ENCODE measurements at regions not wholly inside any gene's neighbourhood (a gene's known extent, or its start where the extent isn't known, plus 50 kb on each side); places are given as distances from the start of the nearest gene placed in this dataset.

DNA sequence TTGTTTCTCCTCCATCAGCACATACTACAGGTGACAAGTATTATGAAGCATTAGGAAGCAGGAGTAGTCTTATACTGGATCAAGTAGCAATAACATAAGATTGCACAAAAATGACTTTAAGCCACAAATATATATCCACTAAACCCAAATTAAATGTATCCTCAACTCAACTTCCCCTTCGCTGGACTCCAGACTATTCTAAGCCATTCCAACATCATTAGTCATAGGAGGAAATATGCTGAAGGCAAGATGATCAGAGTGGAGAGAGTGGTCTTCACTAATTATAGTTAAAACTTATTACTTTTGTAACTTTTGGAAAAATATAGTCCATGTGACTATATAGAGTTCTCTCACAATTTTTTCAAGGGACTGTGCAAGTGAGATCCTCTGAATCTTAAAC is 390.7 kb upstream of the ZP4 start:
- no peak overlapping the region for H3K4me3 ChIP-seq (ENCODE audit: low read depth, low read length)
- DNase-seq (ENCODE audit: low read depth) = peak; percentile 9
- TF ChIP-seq, protein P1, sequence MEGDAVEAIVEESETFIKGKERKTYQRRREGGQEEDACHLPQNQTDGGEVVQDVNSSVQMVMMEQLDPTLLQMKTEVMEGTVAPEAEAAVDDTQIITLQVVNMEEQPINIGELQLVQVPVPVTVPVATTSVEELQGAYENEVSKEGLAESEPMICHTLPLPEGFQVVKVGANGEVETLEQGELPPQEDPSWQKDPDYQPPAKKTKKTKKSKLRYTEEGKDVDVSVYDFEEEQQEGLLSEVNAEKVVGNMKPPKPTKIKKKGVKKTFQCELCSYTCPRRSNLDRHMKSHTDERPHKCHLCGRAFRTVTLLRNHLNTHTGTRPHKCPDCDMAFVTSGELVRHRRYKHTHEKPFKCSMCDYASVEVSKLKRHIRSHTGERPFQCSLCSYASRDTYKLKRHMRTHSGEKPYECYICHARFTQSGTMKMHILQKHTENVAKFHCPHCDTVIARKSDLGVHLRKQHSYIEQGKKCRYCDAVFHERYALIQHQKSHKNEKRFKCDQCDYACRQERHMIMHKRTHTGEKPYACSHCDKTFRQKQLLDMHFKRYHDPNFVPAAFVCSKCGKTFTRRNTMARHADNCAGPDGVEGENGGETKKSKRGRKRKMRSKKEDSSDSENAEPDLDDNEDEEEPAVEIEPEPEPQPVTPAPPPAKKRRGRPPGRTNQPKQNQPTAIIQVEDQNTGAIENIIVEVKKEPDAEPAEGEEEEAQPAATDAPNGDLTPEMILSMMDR (IDR thresholded peaks at IDR 0.05; ENCODE audit: low read depth, low read length, missing control alignments) = no peak
- in situ Hi-C loops (cut with HindIII; ENCODE audit: low sequenced_read_pairs) = no loop called here

DNA sequence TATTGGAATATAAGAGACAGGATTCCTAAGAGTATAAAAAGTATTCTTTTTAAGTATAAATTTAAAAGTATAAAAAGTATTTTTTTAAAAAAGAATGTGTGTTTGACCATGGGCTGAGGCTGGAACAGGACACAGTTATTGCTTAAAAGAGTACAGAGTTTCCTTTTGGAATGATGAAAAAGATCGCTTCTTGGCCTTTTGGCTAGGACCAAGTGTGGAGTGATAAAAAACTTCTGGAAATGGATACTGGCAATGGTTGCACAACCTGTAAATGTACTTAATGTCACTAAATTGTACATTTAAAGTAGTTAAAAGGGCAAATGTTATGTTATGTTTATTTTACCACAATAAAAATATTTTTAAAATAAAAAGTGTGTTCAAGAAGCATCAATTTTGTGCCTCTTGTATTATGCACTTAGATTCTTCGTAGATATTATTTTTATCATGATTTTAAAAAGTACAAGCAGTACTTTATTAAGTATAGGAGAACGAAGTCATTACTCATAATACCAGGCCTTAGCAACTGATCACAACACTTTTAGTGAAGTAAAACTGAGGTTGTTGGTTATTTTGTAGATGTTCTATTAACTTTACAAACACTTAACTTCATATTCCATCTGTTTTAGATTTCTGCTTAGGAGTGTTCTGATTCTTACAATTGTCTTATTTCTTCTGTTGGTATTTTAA is 389.1 kb upstream of the ZP4 start:
- TF ChIP-seq, protein P1 (IDR thresholded peaks at IDR 0.05; ENCODE audit: low read depth, low read length, missing control alignments) = no peak
- in situ Hi-C loops (cut with HindIII; ENCODE audit: low sequenced_read_pairs) = no loop called here
- no peak for DNase-seq (ENCODE audit: low read depth)
- no peak overlapping the region for H3K4me3 ChIP-seq (ENCODE audit: low read depth, low read length)

DNA sequence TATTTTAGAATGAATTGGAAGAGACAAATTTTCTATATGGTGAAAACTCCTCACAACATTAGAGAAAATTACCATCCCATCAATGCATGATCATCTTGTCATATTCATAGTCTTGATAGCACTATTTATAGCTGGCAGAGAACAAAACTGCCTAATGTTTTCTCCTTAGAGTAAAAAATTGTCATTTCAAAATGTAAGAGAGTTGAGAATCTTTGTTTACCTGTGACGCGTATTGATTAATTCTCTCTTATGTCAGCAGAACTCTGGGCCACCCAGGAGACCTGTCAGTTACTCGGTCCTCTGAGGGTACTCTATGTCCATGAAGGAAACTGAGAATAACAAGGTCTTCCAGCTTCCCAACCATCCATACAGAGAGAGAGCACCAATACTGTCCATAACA is 381.4 kb upstream of the ZP4 start:
- no peak overlapping the region for H3K4me3 ChIP-seq (ENCODE audit: low read depth, low read length)
- TF ChIP-seq, protein P1 (IDR thresholded peaks at IDR 0.05; ENCODE audit: low read depth, low read length, missing control alignments) = no peak
- DNase-seq (ENCODE audit: low read depth) = no peak
- in situ Hi-C loops (cut with HindIII; ENCODE audit: low sequenced_read_pairs) = no loop called here

DNA sequence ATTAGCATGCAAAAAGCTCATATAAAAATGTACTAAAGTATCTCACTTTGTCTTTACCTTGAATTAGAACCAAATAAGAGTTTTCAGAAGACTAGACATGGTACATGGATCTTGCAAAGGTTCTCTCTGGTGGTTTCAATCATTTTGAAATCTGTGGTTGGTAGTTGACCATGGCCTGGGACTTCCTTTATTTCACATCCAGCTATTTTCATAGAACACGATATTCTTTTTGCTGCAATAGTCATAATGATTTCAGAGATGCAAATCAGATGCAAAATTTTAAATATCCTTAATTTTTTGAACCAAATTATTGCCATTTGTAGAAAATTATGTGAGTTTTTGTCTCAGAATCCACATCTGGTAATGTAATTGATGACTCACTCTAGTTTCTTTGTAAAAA is 375.1 kb upstream of the ZP4 start:
- no peak overlapping the region for H3K4me3 ChIP-seq (ENCODE audit: low read depth, low read length)
- no peak for DNase-seq (ENCODE audit: low read depth)
- TF ChIP-seq, protein P1 (IDR thresholded peaks at IDR 0.05; ENCODE audit: low read depth, low read length, missing control alignments) = no peak
- in situ Hi-C loops (cut with HindIII; ENCODE audit: low sequenced_read_pairs) = no loop called here

DNA sequence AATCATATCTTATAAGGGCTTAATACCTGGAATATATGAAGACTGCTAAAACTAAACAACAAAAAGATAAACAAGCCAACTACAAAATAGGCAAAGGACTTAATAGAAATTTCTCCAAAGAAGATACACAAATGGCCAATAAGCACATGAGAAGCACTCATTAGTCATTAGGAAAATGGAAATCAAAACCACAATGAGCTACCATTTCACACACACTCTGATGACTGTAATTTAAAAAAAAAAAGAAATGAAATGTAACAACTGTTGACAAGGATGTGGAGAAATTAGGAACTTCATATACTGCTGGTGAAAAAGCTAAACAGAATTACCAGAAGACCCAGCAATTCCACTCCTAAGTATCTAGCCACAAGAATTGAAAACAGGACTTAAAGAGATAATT is 374.2 kb upstream of the ZP4 start:
- TF ChIP-seq, protein P1 (IDR thresholded peaks at IDR 0.05; ENCODE audit: low read depth, low read length, missing control alignments) = no peak
- no peak for DNase-seq (ENCODE audit: low read depth)
- no peak overlapping the region for H3K4me3 ChIP-seq (ENCODE audit: low read depth, low read length)
- in situ Hi-C loops (cut with HindIII; ENCODE audit: low sequenced_read_pairs) = no loop called here

DNA sequence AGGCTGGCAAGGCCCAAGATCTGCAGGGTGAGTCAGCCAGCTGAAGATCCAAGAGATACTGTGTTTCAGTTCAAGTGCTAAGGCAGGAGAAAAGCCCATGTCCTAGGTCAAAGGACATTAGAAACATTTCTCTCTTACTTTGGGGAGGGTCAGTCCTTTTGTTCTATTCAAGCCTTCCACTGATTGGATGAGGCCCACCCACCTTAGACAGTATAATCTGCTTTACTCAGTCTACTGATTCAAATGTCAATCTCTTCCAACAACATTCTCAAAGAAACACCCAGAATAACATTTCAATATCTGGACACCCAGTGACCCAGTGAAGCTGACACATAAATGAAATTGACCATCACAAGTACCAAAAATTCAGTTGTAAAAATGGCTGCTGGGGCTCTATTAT is 367.8 kb upstream of the ZP4 start:
- TF ChIP-seq, protein P1 (IDR thresholded peaks at IDR 0.05; ENCODE audit: low read depth, low read length, missing control alignments) = no peak
- DNase-seq (ENCODE audit: low read depth) = no peak
- in situ Hi-C loops (cut with HindIII; ENCODE audit: low sequenced_read_pairs) = no loop called here
- no peak overlapping the region for H3K4me3 ChIP-seq (ENCODE audit: low read depth, low read length)
